MM.1S (cell line): ENCODE measurements at regions not wholly inside any gene's neighbourhood (a gene's known extent, or its start where the extent isn't known, plus 50 kb on each side); places are given as distances from the start of the nearest gene placed in this dataset.

Source experiments
- EZH2phosphoT487 ChIP-seq: fragments of 300-600 bp; sonication (generic); IDR thresholded peaks from 2 replicates; pipeline ENCODE4 v1.6.1; 2018; ENCODE audit warnings: antibody characterized with exemption, low read length
- TF ChIP-seq, protein P1 (sequence below): fragments of 300-600 bp; sonication (generic); IDR thresholded peaks from 2 replicates; pipeline ENCODE4 v1.5.1; 2016; ENCODE audit warnings: antibody characterized with exemption, low read length, mixed read lengths

- TF ChIP-seq, protein P1, sequence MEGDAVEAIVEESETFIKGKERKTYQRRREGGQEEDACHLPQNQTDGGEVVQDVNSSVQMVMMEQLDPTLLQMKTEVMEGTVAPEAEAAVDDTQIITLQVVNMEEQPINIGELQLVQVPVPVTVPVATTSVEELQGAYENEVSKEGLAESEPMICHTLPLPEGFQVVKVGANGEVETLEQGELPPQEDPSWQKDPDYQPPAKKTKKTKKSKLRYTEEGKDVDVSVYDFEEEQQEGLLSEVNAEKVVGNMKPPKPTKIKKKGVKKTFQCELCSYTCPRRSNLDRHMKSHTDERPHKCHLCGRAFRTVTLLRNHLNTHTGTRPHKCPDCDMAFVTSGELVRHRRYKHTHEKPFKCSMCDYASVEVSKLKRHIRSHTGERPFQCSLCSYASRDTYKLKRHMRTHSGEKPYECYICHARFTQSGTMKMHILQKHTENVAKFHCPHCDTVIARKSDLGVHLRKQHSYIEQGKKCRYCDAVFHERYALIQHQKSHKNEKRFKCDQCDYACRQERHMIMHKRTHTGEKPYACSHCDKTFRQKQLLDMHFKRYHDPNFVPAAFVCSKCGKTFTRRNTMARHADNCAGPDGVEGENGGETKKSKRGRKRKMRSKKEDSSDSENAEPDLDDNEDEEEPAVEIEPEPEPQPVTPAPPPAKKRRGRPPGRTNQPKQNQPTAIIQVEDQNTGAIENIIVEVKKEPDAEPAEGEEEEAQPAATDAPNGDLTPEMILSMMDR: no peak
- no peak for TF ChIP-seq EZH2phosphoT487
These were observed 63.3 kb upstream of the JAZF1 start for GRCh38 chr7:28243861-28244260.
